Stomach (tissue), 8 donors: ENCODE measurements at regions not wholly inside any gene's neighbourhood (a gene's known extent, or its start where the extent isn't known, plus 50 kb on each side); places are given as distances from the start of the nearest gene placed in this dataset.

Experiments used
- DNase-seq, 2 donors: peaks; one replicate each; pipeline versions ENCODE4 v3.0.0 to v3.0.0-alpha.2; 2013 to 2019
- H3K27ac ChIP-seq, 5 donors: fragments of 200-600 bp in 4 of 5; sonication (generic) in 4 of 5; one replicate each; pipeline ENCODE4 v1.5.1; 2013 to 2019; ENCODE audit warnings: mild to moderate bottlenecking in 1 of 5, moderate library complexity in 1 of 5
- H3K27me3 ChIP-seq, 3 donors: fragments of 200-600 bp; sonication (generic); one replicate each; pipeline ENCODE4 v1.5.1; 2017 to 2019; ENCODE audit warnings: mixed run types in 1 of 3
- H3K36me3 ChIP-seq, 4 donors: fragments of 200-600 bp; sonication (generic); 1 replicate in 3 of 4; 2 replicates in 1 of 4; pipeline ENCODE4 v1.5.1; 2016 to 2019
- H3K4me1 ChIP-seq, 4 donors: fragments of 200-600 bp; sonication (generic); one replicate each; pipeline ENCODE4 v1.5.1; 2016 to 2019
- H3K4me3 ChIP-seq, 4 donors: fragments of 200-600 bp; sonication (generic) in 3 of 4; one replicate each; pipeline ENCODE4 v1.5.1; 2016 to 2019; ENCODE audit warnings: mild to moderate bottlenecking in 1 of 4
- H3K9me3 ChIP-seq, 4 donors: fragments of 200-600 bp; sonication (generic); one replicate each; pipeline ENCODE4 v1.5.1; 2016 to 2019
- EP300 ChIP-seq: sonication (generic); formaldehyde crosslinking; IDR thresholded peaks from one replicate; pipeline ENCODE4 v1.6.1; 2017; ENCODE audit warnings: antibody characterized with exemption
- POLR2A ChIP-seq, 4 donors: fragments of 450-650 bp; IDR thresholded peaks; one replicate each; pipeline ENCODE4 v1.6.1; 2016; ENCODE audit warnings: antibody characterized with exemption in 4 of 4, control low read depth in 2 of 4, mild to moderate bottlenecking in 1 of 4, moderate library complexity in 1 of 4
- POLR2AphosphoS5 ChIP-seq, 3 donors: sonication (generic); formaldehyde crosslinking; IDR thresholded peaks; one replicate each; pipeline ENCODE4 v1.6.1; 2016; ENCODE audit warnings: antibody characterized with exemption in 3 of 3
- WGBS, 5 donors: extraction: QIAGEN DNeasy Blood & Tissue Kit in 3 of 5; methylation state at CpG; one replicate each; pipeline versions ENCODE4 v1.1.5 to v1.1.7; 2013 to 2018; 5-methylcytosine and 5-hydroxymethylcytosine counted together
- intact Hi-C: fragments of 100-400 bp; cut with DNase I; formaldehyde crosslinking; loops from one replicate; pipeline ENCODE4 v1.15.1; 2023; ENCODE audit warnings: low total_unique reads
- TF ChIP-seq, protein P1 (sequence below), 7 experiments: fragments of 450-650 bp in 4 of 7; fragments of 200-600 bp in 3 of 7; sonication (generic) in 3 of 7; IDR thresholded peaks; one replicate each; pipeline ENCODE4 v1.5.1; 2016 to 2019; ENCODE audit warnings: antibody characterized with exemption in 7 of 7, control low read depth in 2 of 7, mild to moderate bottlenecking in 1 of 7
- donor health status: healthy with polysubstance abuse.
- donor health status: Bipolar disorder and iron deficiency.
- donor health status: healthy.

DNA sequence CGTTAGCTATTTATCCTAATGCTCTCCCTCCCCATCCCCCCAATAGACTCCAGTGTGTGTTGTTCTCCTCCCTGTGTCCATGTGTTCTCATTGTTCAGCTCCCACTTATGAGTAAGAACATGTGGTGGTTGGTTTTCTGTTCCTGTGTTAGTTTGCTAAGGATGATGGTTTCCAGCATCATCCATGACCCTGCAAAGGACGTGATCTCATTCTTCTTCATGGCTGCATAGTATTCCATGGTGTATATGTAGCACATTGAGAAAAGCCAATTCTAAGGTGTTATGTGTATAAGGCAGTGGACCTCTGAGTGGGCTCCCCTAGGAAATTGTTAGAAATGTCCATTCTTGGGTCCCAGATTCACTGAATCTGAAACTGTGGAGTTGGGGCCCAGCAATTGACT lies 103.1 kb upstream of the MYO10 start:
- Histone ChIP-seq H3K4me1 (no peaks in the 10 kb centered on the region), H3K27ac (no peak overlapping the region), H3K4me3 (no peak overlapping the region), H3K27me3 (no peaks in the 10 kb centered on the region), H3K9me3 (no peaks in the 10 kb centered on the region), H3K36me3 (no peaks in the 10 kb centered on the region)
- TF ChIP-seq, protein P1, sequence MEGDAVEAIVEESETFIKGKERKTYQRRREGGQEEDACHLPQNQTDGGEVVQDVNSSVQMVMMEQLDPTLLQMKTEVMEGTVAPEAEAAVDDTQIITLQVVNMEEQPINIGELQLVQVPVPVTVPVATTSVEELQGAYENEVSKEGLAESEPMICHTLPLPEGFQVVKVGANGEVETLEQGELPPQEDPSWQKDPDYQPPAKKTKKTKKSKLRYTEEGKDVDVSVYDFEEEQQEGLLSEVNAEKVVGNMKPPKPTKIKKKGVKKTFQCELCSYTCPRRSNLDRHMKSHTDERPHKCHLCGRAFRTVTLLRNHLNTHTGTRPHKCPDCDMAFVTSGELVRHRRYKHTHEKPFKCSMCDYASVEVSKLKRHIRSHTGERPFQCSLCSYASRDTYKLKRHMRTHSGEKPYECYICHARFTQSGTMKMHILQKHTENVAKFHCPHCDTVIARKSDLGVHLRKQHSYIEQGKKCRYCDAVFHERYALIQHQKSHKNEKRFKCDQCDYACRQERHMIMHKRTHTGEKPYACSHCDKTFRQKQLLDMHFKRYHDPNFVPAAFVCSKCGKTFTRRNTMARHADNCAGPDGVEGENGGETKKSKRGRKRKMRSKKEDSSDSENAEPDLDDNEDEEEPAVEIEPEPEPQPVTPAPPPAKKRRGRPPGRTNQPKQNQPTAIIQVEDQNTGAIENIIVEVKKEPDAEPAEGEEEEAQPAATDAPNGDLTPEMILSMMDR (IDR thresholded peaks at IDR 0.05), result no peak
- TF ChIP-seq POLR2A (IDR thresholded peaks at IDR 0.05) (no peak), POLR2AphosphoS5 (IDR thresholded peaks at IDR 0.05) (no peak), EP300 (no peak)
- DNase-seq, result no peak
- WGBS, 5 donors, result 81 to 96% (median 92%) methylated on average over 2 of the region's 2 CpGs
- intact Hi-C loops, result no loop called here

DNA sequence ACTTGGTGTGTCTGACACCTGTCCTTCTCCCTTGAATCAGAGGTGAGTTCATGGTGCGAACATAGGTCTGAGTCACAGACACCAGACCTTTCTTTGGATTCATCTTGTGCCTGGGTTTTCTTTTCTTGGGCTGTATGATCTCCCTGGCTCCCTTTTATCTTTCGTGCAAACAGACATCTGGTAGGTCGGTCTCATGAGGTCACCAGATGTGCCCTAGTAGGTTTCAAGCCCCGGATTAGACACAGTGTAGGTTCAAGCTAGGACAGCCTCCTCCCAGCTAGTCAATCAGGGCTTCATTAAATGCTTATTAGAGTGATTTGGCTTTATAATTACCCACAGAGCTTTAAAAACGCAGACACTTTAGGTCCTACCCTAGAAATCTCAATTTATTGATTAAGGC lies 106.0 kb upstream of the MYO10 start:
- H3K27me3 ChIP-seq, result no peaks in the 10 kb centered on the region
- no peaks in the 10 kb centered on the region for H3K9me3 ChIP-seq
- no peaks in the 10 kb centered on the region for H3K4me1 ChIP-seq
- DNase-seq, result no peak
- intact Hi-C loops, result no loop called here
- TF ChIP-seq, protein P1 (IDR thresholded peaks at IDR 0.05), result no peak
- TF ChIP-seq POLR2A (IDR thresholded peaks at IDR 0.05) (no peak), EP300 (no peak), POLR2AphosphoS5 (IDR thresholded peaks at IDR 0.05) (no peak)
- H3K36me3 ChIP-seq, result no peaks in the 10 kb centered on the region
- no peak overlapping the region for H3K27ac ChIP-seq
- H3K4me3 ChIP-seq, result no peak overlapping the region
- WGBS, 5 donors, result 81 to 89% (median 83%) methylated on average over 5 of the region's 5 CpGs

DNA sequence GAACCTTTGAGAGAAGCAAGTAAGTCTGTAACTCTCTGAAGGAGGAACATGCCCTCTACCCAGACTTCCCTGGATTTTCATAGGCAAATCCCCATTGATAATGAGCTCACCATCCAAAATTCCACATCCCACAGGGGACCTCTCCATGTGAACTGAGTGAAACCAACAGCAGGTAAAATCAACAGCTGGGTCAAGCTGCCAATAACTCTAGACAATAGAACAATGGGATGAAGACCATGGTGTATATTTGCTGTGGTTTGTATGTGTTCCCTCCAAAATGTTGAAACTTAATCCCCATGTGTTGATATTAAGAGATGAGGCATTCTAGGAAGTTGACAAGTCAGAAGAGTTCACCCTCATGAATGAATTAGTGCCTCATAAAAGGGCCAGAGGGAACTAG lies 110.2 kb upstream of the MYO10 start:
- TF ChIP-seq EP300 (no peak), POLR2A (IDR thresholded peaks at IDR 0.05) (no peak), POLR2AphosphoS5 (IDR thresholded peaks at IDR 0.05) (no peak)
- TF ChIP-seq, protein P1 (IDR thresholded peaks at IDR 0.05), result no peak
- no peaks in the 10 kb centered on the region for H3K9me3 ChIP-seq
- H3K36me3 ChIP-seq, result no peaks in the 10 kb centered on the region
- intact Hi-C loops, result no loop called here
- no peak overlapping the region for H3K4me3 ChIP-seq
- DNase-seq, result no peak
- H3K4me1 ChIP-seq, result no peaks in the 10 kb centered on the region
- no peaks in the 10 kb centered on the region for H3K27me3 ChIP-seq
- no peak overlapping the region for H3K27ac ChIP-seq

DNA sequence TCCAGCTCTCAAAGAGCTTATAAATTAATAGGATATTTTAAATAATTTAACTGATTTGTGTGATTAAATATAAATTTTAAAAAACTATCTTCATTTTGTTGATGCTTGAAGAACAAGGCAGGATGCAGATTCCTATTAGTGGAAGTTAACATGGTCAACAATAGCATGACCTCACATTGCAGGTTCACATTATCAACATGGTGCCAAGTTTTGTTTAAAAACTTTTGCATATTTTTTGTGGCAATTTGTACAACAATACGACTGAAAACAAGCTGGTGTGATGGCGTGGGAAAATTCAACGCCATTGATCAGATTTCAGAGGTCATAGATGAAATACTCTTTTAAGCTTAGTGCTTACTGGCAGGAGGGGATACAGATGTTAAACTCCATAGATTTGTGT lies 114.1 kb upstream of the MYO10 start:
- no peaks in the 10 kb centered on the region for H3K9me3 ChIP-seq
- no peaks in the 10 kb centered on the region for H3K4me1 ChIP-seq
- H3K4me3 ChIP-seq, result no peak overlapping the region
- H3K36me3 ChIP-seq, result no peaks in the 10 kb centered on the region
- DNase-seq, result no peak
- no peaks in the 10 kb centered on the region for H3K27me3 ChIP-seq
- H3K27ac ChIP-seq, result no peak overlapping the region
- intact Hi-C loops, result no loop called here
- TF ChIP-seq POLR2AphosphoS5 (IDR thresholded peaks at IDR 0.05), result no peak
- TF ChIP-seq EP300, result no peak
- TF ChIP-seq, protein P1 (IDR thresholded peaks at IDR 0.05), result no peak
- no peak for TF ChIP-seq POLR2A (IDR thresholded peaks at IDR 0.05)
- WGBS, 5 donors, result 67 to 85% (median 77%) methylated on average over 3 of the region's 3 CpGs
